ENCODE measurements at regions not wholly inside any gene's neighbourhood (a gene's known extent, or its start where the extent isn't known, plus 50 kb on each side); places are given as distances from the start of the nearest gene placed in this dataset.

DNA sequence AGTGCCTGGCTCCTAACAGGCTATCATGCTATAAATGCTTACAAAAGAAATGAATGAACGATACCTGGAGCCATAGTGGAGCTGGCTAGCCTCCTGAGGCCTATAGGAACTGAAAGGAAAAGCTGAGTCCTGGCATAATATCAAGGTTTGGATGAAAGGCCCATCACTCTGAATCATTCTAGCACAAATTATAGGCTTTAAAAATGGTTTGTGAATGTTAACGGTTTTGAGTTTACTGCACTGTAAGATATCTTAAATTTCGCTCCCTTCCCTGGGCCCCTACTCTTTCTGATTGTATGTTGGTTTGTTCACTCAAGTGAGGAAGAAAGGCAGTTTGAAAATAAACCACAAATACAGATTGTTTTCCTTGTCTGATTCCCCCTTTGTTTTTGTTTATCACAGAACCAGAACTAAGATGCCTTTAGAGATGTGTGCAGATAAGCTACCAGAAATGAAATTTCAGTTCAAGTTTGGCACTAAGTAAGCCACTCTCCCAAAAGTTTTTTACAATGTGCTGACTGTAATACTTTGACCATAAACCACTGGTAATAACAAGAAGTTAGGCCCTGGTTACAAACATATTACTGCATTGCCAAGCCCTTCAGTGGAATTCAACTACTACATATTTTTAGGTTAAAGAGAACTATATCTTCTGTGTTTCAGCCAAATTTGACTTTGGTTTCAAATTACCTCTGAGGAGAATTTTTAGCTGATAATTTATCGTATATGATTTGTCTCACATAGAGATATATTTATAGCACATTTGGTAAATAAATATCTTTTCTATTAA, 89.5 kb downstream of the ALX1 start:
- TF ChIP-seq, protein P1, sequence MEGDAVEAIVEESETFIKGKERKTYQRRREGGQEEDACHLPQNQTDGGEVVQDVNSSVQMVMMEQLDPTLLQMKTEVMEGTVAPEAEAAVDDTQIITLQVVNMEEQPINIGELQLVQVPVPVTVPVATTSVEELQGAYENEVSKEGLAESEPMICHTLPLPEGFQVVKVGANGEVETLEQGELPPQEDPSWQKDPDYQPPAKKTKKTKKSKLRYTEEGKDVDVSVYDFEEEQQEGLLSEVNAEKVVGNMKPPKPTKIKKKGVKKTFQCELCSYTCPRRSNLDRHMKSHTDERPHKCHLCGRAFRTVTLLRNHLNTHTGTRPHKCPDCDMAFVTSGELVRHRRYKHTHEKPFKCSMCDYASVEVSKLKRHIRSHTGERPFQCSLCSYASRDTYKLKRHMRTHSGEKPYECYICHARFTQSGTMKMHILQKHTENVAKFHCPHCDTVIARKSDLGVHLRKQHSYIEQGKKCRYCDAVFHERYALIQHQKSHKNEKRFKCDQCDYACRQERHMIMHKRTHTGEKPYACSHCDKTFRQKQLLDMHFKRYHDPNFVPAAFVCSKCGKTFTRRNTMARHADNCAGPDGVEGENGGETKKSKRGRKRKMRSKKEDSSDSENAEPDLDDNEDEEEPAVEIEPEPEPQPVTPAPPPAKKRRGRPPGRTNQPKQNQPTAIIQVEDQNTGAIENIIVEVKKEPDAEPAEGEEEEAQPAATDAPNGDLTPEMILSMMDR (IDR thresholded peaks at IDR 0.05; ENCODE audit: insufficient read depth, low read length, missing control alignments) = no peak
- H3K4me3 ChIP-seq (ENCODE audit: low read depth, low read length) = no peak overlapping the region
- DNase-seq (ENCODE audit: low read depth, low spot score) = no peak
- ChIA-PET POLR2A (no interaction called here), CTCF (no interaction called here)

DNA sequence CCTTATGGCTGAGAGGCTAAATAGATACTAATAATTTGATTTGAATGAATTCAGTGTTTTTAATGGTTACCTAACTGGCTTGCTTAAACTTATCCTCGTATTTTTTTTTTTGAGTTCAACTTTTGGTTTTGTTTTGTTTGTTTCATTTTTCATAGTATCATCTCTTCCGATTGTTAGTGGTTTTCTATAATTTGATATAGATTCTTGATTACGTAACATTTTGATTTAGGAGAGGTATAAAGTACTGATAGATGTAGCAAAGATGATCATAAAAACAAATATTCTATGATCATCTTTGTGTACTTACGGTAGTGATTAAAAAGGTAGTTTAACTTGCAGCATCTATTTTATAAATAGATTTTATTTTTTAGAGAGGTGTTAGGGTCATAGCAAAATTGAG, 93.0 kb downstream of the ALX1 start:
- TF ChIP-seq, protein P1 (IDR thresholded peaks at IDR 0.05; ENCODE audit: insufficient read depth, low read length, missing control alignments) = no peak
- H3K4me3 ChIP-seq (ENCODE audit: low read depth, low read length) = no peak overlapping the region
- ChIA-PET CTCF (no interaction called here), POLR2A (no interaction called here)
- DNase-seq (ENCODE audit: low read depth, low spot score) = no peak

DNA sequence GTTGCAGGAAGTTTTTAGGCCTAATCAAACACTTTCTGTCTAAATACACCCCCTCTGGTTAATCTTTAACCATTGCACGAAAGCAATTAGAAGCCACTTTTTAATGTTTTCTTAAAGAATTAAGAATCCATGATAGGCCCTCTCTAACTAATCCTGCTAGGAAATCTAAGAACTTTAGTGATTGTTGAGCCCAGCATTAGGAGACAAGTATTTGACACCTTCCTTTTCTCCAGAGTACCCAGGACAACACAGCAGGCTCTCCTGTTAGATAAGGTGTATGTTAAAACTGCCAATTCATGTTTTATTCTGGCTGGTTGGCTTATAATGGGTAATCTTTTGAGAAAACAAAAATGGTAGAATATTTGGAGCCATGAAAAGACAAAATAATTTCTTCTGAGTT, 95.0 kb downstream of the ALX1 start:
- TF ChIP-seq, protein P1 (IDR thresholded peaks at IDR 0.05; ENCODE audit: insufficient read depth, low read length, missing control alignments) = no peak
- no peak overlapping the region for H3K4me3 ChIP-seq (ENCODE audit: low read depth, low read length)
- no peak for DNase-seq (ENCODE audit: low read depth, low spot score)
- ChIA-PET POLR2A (no interaction called here), CTCF (no interaction called here)

DNA sequence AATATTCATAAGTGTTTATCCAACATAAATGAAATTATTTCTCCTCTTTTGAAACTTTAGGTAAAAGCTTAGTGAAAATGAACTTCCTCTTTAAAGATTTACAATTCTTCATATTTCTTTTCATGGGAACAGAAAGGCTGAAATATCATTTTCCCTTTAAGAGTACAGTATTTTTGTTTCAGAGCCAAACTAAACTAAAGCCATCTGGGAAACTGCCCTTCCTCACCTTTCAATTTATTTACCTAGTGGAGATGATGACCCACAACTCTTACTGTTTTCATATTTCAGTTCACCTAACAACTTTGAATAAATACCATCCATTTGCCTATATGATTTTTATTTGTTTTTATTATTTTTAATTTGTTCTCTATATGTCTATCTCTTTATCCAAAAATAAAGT, 105.4 kb downstream of the ALX1 start:
- ChIA-PET POLR2A (no interaction called here), CTCF (no interaction called here)
- no peak overlapping the region for H3K4me3 ChIP-seq (ENCODE audit: low read depth, low read length)
- TF ChIP-seq, protein P1 (IDR thresholded peaks at IDR 0.05; ENCODE audit: insufficient read depth, low read length, missing control alignments) = no peak
- no peak for DNase-seq (ENCODE audit: low read depth, low spot score)

DNA sequence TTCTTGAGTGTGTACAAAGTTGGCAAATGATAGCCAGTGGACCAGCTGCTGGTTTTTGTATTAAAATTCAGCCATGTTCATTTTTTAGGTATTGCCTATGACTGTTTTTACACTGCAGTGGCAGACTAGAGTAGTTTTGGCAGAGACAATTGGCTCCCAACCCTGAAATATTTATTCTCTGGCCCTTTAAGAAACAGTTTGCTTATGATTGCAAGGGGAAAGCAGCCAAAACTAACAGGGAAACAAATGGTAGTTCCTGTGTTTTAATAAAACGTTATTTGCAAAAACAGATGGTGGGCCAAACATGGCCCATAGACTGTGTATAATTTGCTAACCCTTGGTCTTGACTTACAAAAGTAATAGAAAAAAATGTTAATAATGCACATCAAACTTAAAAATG, 110.2 kb downstream of the ALX1 start:
- POLR2A ChIA-PET = no interaction called here
- no peak for DNase-seq (ENCODE audit: low read depth, low spot score)
- H3K4me3 ChIP-seq (ENCODE audit: low read depth, low read length) = no peak overlapping the region
- TF ChIP-seq, protein P1 (IDR thresholded peaks at IDR 0.05; ENCODE audit: insufficient read depth, low read length, missing control alignments) = no peak
- CTCF ChIA-PET = no interaction called here

DNA sequence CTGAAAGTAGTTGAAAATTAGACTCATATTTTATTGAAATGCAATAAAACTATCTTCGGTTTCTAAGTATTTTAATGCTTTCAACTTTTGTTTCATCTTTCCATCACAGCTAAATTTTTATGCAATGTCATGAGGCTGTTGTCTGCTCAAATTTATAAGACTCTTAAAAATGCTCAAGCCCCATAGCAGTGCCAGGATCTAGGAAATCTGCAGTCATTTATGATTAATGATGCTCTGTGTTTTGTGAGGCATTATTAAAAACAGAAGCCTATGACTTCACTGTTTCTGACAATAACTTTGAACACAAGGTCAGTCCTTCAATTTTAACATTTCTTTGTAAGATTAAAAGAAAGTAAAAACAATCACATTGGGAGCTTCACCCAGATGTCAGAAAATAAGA, 112.5 kb downstream of the ALX1 start:
- ChIA-PET POLR2A (no interaction called here), CTCF (interaction anchor here (0.6 kb wide), 1 partner anchor 507 kb away, joined by 3 read pairs; no protein-coding TSS in a partner anchor)
- TF ChIP-seq, protein P1 (IDR thresholded peaks at IDR 0.05; ENCODE audit: insufficient read depth, low read length, missing control alignments) = no peak
- no peak for DNase-seq (ENCODE audit: low read depth, low spot score)
- no peak overlapping the region for H3K4me3 ChIP-seq (ENCODE audit: low read depth, low read length)

All from AG04449 (cell line).